G401.6 (cell line): ENCODE measurements at regions not wholly inside any gene's neighbourhood (a gene's known extent, or its start where the extent isn't known, plus 50 kb on each side); places are given as distances from the start of the nearest gene placed in this dataset.

Experiments used
- FAIRE-seq: peaks from 2 replicates; lab custom pipeline; 2012; peaks lifted over from hg19 to GRCh38; lab: Jason Lieb, UNC

DNA sequence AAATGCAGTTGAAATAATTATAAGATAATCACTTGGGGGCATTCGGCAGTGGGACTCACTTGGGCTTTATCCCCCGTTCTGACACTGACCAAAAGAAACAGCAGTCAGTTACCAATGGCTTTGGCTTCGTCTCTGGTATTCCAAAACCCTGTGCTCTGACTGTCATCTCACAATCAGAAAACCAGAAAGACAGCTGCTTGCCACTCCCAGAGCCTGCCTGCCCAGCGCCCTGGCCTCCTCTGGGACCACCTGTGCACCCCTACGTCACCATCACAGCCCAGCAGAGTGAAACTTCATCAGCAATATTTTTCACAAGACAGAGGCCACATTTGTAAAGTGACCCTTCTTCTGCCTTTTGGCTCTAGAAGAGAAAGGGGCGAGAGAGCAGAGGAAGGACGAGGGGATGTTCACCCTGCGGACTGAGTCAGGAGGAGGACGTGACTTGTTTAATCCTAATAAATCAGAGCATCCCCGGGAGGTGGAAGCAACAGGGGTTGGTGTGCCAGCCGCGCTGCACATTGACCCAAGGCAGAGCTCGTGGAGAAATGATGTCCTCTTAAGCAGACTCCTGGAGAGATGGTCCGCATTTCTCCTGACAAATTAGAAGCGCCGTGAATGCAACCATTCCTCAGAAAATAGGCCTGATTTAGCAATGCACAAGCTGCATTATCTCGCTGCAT, 397.8 kb upstream of the ZNF507 start:
- FAIRE-seq: no peak

DNA sequence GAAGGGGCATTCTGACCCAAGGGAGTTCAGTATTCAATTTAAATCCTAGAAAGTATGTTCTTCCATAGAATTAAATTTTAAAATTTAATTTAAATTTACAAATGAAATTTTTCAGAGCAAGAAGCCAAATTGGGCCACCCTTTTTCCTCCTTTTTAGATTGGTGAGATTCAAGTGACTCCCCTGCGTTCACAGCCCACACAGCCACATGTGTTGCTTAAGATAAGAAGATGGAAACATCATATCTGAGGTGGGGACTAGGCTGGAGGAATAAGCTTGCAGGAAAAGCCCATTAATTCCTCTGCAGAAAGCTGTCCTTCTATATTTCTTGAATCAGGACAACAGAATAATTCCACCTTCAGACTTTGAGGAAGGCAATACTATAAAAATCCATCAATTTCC, 392.7 kb upstream of the ZNF507 start:
- no peak for FAIRE-seq

DNA sequence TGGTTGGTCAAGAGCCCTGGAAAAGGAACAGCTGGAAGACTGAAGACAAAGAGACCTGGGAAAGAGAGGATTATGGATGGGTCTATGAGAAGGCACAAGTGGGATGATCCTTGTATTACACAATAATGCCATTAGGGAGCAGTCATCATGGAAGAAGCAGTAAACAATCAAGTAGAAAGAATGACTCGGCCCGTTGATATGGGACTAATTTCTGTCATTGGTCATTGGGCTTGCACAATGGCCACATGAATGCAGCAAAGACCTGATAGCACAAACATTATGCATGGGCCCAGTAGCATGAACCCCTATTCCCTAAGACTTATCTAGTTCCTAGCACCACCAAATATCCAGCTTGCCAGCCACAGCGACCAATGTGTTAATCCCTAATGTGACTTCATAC, 390.3 kb upstream of the ZNF507 start:
- no peak for FAIRE-seq

DNA sequence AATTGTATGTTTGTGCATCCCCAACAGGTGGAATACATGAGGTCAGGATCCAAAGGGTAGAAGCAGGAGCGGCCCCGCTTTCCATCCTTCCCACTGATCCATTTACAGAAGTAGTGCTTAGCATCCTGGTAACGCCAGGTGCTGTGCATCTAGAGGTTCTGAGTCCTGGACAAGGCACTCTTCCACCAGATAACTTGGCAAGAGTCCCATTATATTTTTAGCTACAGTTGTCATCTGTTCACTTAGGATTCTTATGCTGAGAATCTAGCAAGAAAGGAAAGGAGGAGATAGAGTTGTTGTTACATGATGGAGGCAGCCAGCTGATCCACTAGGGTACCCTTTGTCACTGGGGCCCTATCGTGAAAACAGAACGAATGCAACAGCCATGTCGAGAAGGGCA, 389.5 kb upstream of the ZNF507 start:
- FAIRE-seq: no peak

DNA sequence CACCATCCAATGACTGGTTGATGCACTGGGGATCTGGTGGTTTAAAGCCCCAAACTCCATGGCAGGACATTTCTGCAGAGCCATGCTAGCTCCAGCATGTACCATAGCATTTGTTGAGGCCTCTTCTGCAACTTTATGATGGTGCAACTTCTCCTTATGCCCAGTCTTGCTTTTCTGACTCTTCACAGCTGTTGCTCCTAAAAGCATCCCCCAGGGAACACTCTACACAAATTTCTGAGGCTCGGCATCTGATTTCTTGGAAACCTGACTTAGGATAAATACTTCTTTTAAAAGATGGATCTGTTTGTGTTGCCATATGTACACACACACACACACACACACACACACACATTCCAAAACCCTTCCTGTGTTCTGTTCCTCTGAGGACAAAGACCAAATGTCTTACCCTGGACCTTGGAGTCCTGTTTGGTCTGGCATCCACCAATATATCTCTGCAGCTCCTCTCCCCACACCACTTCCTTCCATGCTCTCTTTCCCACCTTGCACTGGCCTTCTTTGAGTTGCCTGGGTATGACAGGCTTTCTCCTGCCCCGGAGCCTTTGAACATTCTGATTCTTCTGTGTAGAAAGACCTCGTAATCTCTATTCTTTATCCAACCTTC, 388.5 kb upstream of the ZNF507 start:
- FAIRE-seq: no peak

DNA sequence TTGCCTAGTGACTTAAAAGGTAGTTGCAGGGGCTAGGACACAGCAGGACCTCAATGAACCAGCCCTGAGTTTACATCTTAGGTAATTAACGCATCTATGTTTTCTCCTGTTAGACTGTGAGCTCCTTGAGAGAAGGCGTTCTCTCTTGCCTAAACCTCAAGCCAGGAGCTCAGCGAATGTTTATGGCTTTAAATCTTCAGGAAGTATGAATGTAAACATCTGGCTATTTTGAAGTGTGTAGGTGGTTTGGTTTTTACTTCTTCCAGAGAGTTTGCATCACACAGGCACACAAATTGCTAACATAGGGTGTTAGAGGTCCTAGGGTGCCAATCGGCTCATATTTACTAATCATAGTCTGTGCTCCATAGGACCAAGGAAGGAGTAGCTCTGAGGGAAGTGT, 387.7 kb upstream of the ZNF507 start:
- FAIRE-seq: no peak

DNA sequence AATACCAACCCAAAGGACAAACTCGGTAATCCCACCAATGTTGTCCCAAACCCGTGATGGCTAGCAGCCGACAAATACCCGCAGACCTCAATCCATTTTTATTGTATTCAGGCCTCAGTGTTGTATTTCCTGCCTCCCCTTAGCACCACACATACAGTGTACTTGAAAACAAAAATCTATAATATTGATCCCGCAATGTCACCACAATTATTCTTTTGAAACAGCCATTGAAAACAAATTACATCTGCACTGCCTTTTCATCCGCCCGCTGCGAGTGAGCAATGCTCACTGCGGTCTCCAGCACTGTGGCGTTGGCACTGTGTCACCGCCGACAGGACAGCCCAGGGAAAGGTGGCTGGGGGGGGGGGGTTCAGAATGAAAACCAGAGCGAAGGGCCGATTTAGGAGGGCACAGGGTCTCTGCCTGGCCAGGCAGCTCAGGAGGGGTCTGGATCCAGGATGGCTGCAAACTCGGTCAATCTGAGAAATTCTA, 385.8 kb upstream of the ZNF507 start:
- no peak for FAIRE-seq

DNA sequence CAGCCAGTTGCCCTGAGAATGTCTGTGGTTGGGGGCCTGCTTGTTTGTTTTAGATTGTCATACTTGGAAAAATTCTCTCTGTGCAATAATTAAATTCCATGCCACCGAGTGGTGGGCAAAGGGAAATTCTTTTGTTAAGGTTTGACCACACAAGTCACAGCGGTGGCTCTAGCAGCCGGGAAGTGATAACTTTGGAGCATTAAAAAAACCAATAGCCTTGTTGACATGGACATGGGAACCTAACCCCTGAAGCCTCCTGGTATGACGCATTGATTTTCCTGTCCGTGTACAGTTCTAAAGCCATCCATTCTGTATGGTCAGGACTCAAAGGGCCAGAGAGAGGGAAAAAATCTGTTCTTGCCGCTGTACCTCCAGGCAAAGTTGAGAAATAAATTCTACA, 384.9 kb upstream of the ZNF507 start:
- FAIRE-seq: no peak

DNA sequence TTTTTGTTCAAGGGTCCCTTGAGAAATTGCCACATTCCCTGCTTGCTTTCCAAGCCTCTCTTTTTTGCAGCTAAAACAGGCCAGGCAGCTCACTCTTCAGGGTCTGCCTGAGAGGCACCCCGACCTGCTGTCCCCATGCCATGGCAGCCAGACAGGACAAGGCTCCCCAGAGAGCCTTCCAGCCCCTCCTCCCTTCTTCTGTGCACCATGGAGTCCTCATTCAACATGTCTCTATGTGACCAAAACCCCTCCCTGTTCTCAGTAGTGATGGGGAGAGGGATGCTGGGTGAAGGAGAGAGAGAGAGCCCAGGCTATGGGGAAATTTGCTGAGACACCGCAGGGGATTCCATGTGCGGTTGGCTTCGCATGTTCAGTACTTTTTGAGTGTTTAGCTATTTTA, 384.2 kb upstream of the ZNF507 start:
- FAIRE-seq: no peak

GRCh38 chr19:31961667-31962066, 383.7 kb upstream of the ZNF507 start:
- no peak for FAIRE-seq

DNA sequence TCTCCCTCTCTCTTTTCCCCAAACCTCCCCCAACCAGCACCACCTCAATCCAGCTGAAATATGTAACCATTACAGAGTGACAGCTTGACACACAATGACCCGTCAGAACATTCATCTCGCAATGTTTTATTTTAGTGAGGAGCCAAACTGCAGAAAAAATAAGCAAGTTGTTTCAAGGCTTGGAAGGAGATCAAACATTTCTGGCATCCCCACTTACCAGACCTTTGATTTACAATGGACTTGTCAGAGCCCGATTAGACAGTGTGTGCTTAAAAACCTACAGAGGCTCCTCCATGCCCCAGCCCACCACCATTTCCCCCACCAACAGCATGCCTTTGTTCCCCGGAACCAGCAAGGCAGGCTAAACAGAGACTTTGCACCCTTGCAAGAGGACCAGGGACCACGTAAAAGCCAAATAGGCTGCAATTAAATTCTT, 382.8 kb upstream of the ZNF507 start:
- FAIRE-seq: no peak

GRCh38 chr19:31963746-31964145, 381.7 kb upstream of the ZNF507 start:
- no peak for FAIRE-seq

GRCh38 chr19:31969016-31969415, 376.4 kb upstream of the ZNF507 start:
- no peak for FAIRE-seq

- no peak for FAIRE-seq
Observed at GRCh38 chr19:31970027-31970461, 375.4 kb upstream of the ZNF507 start.

- FAIRE-seq: no peak
Observed at GRCh38 chr19:31974290-31974689, 371.1 kb upstream of the ZNF507 start.

GRCh38 chr19:31974941-31975340, 370.5 kb upstream of the ZNF507 start:
- FAIRE-seq: no peak

DNA sequence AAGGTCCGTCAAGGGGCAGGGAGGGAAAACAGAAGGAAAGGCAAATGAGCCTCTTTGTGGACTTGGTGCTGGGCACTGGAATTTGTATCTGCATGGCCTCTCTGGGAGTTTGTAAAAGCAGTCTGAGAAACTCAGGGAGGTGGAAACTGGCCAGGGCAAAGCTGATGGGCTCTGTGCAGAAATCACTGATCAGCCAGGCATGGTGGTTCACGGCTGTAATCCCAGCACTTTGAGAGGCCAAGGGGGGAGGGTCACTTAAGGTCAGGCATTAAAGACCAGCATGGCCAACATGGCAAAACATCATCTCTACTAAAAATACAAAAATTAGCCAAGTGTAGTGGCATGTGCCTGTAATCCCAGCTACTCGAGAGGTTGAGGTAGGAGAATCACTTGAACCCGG, 369.9 kb upstream of the ZNF507 start:
- no peak for FAIRE-seq

DNA sequence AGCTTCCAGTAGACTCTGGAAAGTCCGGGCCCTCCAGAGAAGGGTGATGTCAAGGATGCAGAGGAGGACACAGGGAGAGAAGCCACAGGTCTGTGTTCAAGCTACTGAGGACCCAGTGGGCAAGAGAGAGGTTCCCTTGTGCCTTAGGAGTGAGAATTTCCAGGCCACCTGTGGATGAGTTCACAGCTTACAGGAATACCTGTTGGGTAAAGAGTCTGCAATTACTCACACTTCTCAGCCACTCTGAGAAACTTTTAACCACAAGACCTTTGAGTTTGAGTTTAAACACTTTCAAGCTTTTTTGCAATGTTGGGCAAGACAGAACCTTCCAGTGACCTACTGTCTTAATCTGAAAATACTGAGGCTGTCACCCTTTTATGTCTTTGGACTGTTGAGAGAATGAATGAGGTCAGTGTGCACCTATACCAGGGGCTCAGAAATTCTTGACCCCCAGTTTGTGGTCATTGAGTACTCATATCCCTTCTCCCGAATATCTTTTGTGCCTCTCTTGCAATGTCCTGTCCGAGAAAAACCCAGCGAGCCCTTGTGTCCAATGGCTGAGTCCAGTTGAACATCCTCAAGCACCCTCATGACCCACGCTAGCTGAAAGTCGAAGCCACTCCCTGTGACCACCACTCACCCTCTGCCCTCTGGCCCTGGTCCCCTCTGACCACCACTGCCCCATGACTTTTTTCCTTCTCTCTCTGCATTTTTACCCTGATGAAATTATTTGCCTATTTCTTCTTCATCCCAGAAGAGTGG, 368.5 kb upstream of the ZNF507 start:
- no peak for FAIRE-seq

- no peak for FAIRE-seq
Observed at GRCh38 chr19:31979362-31979761, 366.0 kb upstream of the ZNF507 start.

DNA sequence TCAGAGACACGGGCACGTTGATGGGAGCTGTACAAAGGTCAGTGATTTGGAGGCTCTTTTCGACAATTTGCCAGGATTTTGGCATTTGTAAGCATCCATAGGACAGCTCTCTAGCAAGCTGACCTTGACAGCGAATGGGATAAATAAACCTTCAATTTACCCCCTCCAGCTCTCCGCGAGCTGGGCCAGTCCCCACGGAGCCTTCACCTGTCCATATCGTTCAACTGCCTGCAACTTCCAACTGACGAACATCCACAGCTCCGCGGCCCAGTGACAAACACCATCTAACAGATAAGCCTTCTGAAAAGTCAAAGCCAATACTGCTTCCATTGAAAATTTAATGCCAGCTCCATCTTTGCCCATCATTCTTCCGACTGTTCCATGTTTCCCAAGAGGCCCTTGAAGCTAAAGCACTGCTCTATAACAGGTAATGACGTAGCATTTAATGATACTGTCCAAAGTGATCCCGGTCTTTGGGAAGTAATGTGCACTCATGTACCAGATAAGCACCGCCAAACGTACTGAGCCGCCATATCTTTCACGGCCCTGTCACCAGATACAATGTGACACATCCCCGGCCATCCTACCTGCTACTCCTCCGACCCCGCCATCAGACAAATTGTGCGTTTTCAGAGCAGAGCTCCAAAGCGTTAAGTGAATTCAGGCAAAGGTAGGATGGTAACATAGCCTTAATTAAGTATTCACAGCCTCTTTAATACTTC, 365.3 kb upstream of the ZNF507 start:
- FAIRE-seq: no peak

DNA sequence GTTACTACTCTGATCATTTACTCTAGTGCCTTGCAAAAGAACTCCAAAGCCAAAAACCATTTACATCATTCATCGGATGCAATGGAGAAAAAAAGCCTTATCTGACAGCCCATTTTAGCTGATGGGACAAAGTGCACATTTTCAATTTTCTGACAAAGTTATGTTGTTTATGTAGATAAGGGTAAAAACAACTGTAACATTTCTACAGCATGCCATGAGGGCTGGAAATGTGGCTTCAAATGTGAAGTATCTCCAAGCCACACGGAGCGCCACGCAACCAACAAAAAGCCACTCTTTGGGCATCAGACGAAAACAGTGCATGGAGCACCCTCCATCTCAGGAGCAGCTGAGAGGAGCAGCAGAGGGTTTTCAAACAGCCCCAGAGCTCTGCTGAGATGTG, 364.6 kb upstream of the ZNF507 start:
- FAIRE-seq: no peak

- no peak for FAIRE-seq
Observed at GRCh38 chr19:31981545-31981944, 363.9 kb upstream of the ZNF507 start.

GRCh38 chr19:31983647-31984046, 361.8 kb upstream of the ZNF507 start:
- no peak for FAIRE-seq
